HCT116 (cell line): ENCODE measurements at regions not wholly inside any gene's neighbourhood (a gene's known extent, or its start where the extent isn't known, plus 50 kb on each side); places are given as distances from the start of the nearest gene placed in this dataset.

Experiments
- ATAC-seq: fragments of 200-7000 bp; cut with Tn5 transposase; 2 replicates; pipeline ENCODE4 v1.9.1; 2020; ENCODE audit warnings: mild to moderate bottlenecking, moderate library complexity
- BruUV-seq: library from RNA; stranded (reverse); fragments of 400-500 nt; replicated peaks from 2 replicates; lab custom pipeline; 2021; lab: Mats Ljungman, UMichigan
- CTCF ChIA-PET: fragments of 300-600 bp; sonication (Branson Sonifier 250); formaldehyde crosslinking; loops from one replicate; lab custom pipeline; 2021; ENCODE audit warnings: antibody characterized with exemption; lab: Charles Lee
- POLR2A ChIA-PET: fragments of 300-600, 350-600 bp; sonication (Branson Sonifier 250); formaldehyde crosslinking; loops from one replicate; lab custom pipeline; 2021; ENCODE audit warnings: antibody characterized with exemption; lab: Charles Lee
- RAD21 ChIA-PET, 2 experiments: fragments of 300-600 bp; sonication (Branson Sonifier 250); formaldehyde crosslinking; loops; one replicate each; lab custom pipeline; 2023; ENCODE audit warnings: low total read pairs in 2 of 2; ENCODE audit not compliant: uncharacterized antibody in 2 of 2, unreplicated experiment in 2 of 2, low non-redundant PET in 1 of 2; lab: Charles Lee
- DNase-seq: peaks from one replicate; pipeline ENCODE4 v3.0.0-alpha.2; 2010; ENCODE audit warnings: low read depth, low spot score
- H2AFZ ChIP-seq: fragments of 200-600 bp; shearing (Covaris generic), sonication (generic); 2 replicates; pipeline ENCODE4 v1.6.1; 2017; ENCODE audit warnings: low read depth, mixed run types, mixed read lengths, antibody characterized with exemption, low read length; ENCODE audit not compliant: poor library complexity, severe bottlenecking
- H3K27ac ChIP-seq: 2 replicates; pipeline ENCODE4 v1.5.1; 2012; ENCODE audit warnings: low read depth, low read length
- H3K27me3 ChIP-seq: fragments of 200-600 bp; sonication (generic); 2 replicates; pipeline ENCODE4 v1.6.1; 2016; ENCODE audit warnings: mixed run types, low read length, mixed read lengths; ENCODE audit not compliant: insufficient read depth
- H3K36me3 ChIP-seq, 2 experiments: fragments of 200-500 bp in 1 of 2; fragments of 200-600 bp in 1 of 2; sonication (Bioruptor generic) in 1 of 2; sonication (generic) in 1 of 2; 2 replicates each; pipeline versions ENCODE4 v1.5.1 to v1.6.1; 2014 to 2016; ENCODE audit warnings: low read length in 2 of 2, inconsistent platforms in 1 of 2, mixed read lengths in 1 of 2, mixed run types in 1 of 2; ENCODE audit not compliant: insufficient read depth in 2 of 2, control insufficient read depth in 1 of 2
- H3K4me1 ChIP-seq, 2 experiments: fragments of 200-600 bp in 1 of 2; sonication (generic) in 1 of 2; 2 replicates each; pipeline versions ENCODE4 v1.5.1 to v1.6.1; 2012 to 2017; ENCODE audit warnings: low read length in 2 of 2, inconsistent platforms in 1 of 2, mild to moderate bottlenecking in 1 of 2, mixed read lengths in 1 of 2, mixed run types in 1 of 2, moderate library complexity in 1 of 2; ENCODE audit not compliant: insufficient read depth in 2 of 2, control insufficient read depth in 1 of 2
- H3K4me2 ChIP-seq: fragments of 200-600 bp; sonication (generic); 2 replicates; pipeline ENCODE4 v1.6.1; 2017; ENCODE audit warnings: mixed run types, low read length, mixed read lengths
- H3K4me3 ChIP-seq, 2 experiments: fragments of 200-600 bp in 1 of 2; sonication (generic) in 1 of 2; replicated peaks in 1 of 2; 2 replicates each; pipeline ENCODE4 v1.5.1; 2011 to 2016; ENCODE audit warnings: low read length in 2 of 2, control low read depth in 1 of 2, low read depth in 1 of 2, mild to moderate bottlenecking in 1 of 2, mixed read lengths in 1 of 2, mixed run types in 1 of 2
- H3K79me2 ChIP-seq: fragments of 200-600 bp; sonication (generic); 2 replicates; pipeline ENCODE4 v1.6.1; 2017; ENCODE audit warnings: mild to moderate bottlenecking, mixed run types, low read length, moderate library complexity, mixed read lengths; ENCODE audit not compliant: insufficient read depth
- H3K9ac ChIP-seq: fragments of 200-600 bp; sonication (generic); 2 replicates; pipeline ENCODE4 v1.6.1; 2016; ENCODE audit warnings: low read length, mixed read lengths
- H3K9me2 ChIP-seq: fragments of 200-600 bp; sonication (generic), shearing (Covaris generic); 2 replicates; pipeline ENCODE4 v1.6.1; 2017; ENCODE audit warnings: mixed run types, mild to moderate bottlenecking, moderate library complexity; ENCODE audit not compliant: insufficient read depth
- H3K9me3 ChIP-seq, 2 experiments: fragments of 200-500 bp in 1 of 2; fragments of 200-600 bp in 1 of 2; sonication (Bioruptor generic) in 1 of 2; sonication (generic) in 1 of 2; 2 replicates each; pipeline ENCODE4 v1.6.1; 2014 to 2017; ENCODE audit warnings: low read length in 2 of 2, mixed read lengths in 2 of 2, inconsistent platforms in 1 of 2, low read depth in 1 of 2, mild to moderate bottlenecking in 1 of 2, mixed run types in 1 of 2, moderate library complexity in 1 of 2; ENCODE audit not compliant: control insufficient read depth in 1 of 2, insufficient read depth in 1 of 2
- H4K20me1 ChIP-seq: fragments of 200-600 bp; sonication (generic), shearing (Covaris generic); 2 replicates; pipeline ENCODE4 v1.6.1; 2017; ENCODE audit warnings: mixed run types, mild to moderate bottlenecking, moderate library complexity; ENCODE audit not compliant: insufficient read depth
- ATF3 ChIP-seq: IDR thresholded peaks from 2 replicates; pipeline ENCODE4 v1.6.1; 2012
- CBX3 ChIP-seq: IDR thresholded peaks from 2 replicates; pipeline ENCODE4 v1.6.1; 2012; ENCODE audit warnings: low read depth
- CEBPB ChIP-seq: IDR thresholded peaks from 2 replicates; pipeline ENCODE4 v1.6.1; 2012; ENCODE audit warnings: low read depth
- EGR1 ChIP-seq: IDR thresholded peaks from 2 replicates; pipeline ENCODE4 v1.6.1; 2012; ENCODE audit warnings: low read depth
- ELF1 ChIP-seq: IDR thresholded peaks from 2 replicates; pipeline ENCODE4 v1.6.1; 2012; ENCODE audit warnings: low read depth, borderline replicate concordance
- EZH2 ChIP-seq: fragments of 200-600 bp; sonication (generic); IDR thresholded peaks from 2 replicates; pipeline ENCODE4 v1.6.1; 2017; ENCODE audit warnings: antibody characterized with exemption, mixed run types
- FOSL1 ChIP-seq: IDR thresholded peaks from 2 replicates; pipeline ENCODE4 v1.6.1; 2012; ENCODE audit warnings: low read depth
- JUND ChIP-seq: IDR thresholded peaks from 2 replicates; pipeline ENCODE4 v1.6.1; 2012
- POLR2A ChIP-seq: IDR thresholded peaks from 2 replicates; pipeline ENCODE4 v1.7.0; 2011; ENCODE audit warnings: borderline replicate concordance; ENCODE audit not compliant: insufficient read depth, insufficient read length; ENCODE audit errors: extremely low read depth
- POLR2AphosphoS5 ChIP-seq: IDR thresholded peaks from 2 replicates; pipeline ENCODE4 v1.6.1; 2011; ENCODE audit warnings: mild to moderate bottlenecking, low read depth, low read length, moderate library complexity
- RAD21 ChIP-seq: IDR thresholded peaks from 2 replicates; pipeline ENCODE4 v1.6.1; 2012; ENCODE audit warnings: low read depth, mild to moderate bottlenecking
- REST ChIP-seq: IDR thresholded peaks from 2 replicates; pipeline ENCODE4 v1.6.1; 2012; ENCODE audit warnings: low read depth
- SP1 ChIP-seq: IDR thresholded peaks from 2 replicates; pipeline ENCODE4 v1.6.1; 2012; ENCODE audit warnings: low read depth
- SRF ChIP-seq: IDR thresholded peaks from 2 replicates; pipeline ENCODE4 v1.6.1; 2012; ENCODE audit warnings: low read depth
- TCF7L2 ChIP-seq: IDR thresholded peaks from 2 replicates; pipeline ENCODE4 v1.7.0; 2011; ENCODE audit warnings: borderline replicate concordance, inconsistent platforms; ENCODE audit not compliant: insufficient read depth, insufficient read length; ENCODE audit errors: extremely low read depth
- YY1 ChIP-seq: IDR thresholded peaks from 2 replicates; pipeline ENCODE4 v1.6.1; 2011; ENCODE audit warnings: low read length, low read depth, moderate library complexity, mild to moderate bottlenecking; ENCODE audit not compliant: insufficient replicate concordance; ENCODE audit errors: extremely low read depth
- ZFX ChIP-seq: fragments of 450-650 bp; IDR thresholded peaks from 2 replicates; pipeline ENCODE4 v1.6.1; 2017
- ZNF274 ChIP-seq: fragments of 200-500 bp; sonication (Bioruptor generic); IDR thresholded peaks from 2 replicates; pipeline ENCODE4 v1.6.1; 2014; ENCODE audit warnings: mild to moderate bottlenecking, low read depth, low read length, inconsistent platforms
- intact Hi-C: fragments of 100-400 bp; cut with micrococcal nuclease; formaldehyde crosslinking; loops from 2 replicates; pipeline ENCODE4 v1.10.0; 2022
- TF ChIP-seq, protein P1 (sequence below): IDR thresholded peaks from 2 replicates; pipeline ENCODE4 v1.6.1; 2012

GRCh38 chr6:27623103-27623502, 150.2 kb upstream of the ZNF184 start:
- Histone ChIP-seq H2AFZ (no peak overlapping the region), H3K4me3 (no peak overlapping the region), H3K79me2 (no peaks in the 10 kb centered on the region)
- BruUV-seq = no TSS peak
- no peak for ATAC-seq
- TF ChIP-seq SRF = no peak
- no peak for TF ChIP-seq ZFX
- TF ChIP-seq EZH2 = no peak
- no peak for TF ChIP-seq ELF1
- no peak for TF ChIP-seq YY1
- no peak for TF ChIP-seq POLR2A
- no peak for TF ChIP-seq EGR1
- no peak for TF ChIP-seq CEBPB
- no peak for TF ChIP-seq RAD21
- TF ChIP-seq CBX3 = no peak
- TF ChIP-seq, all 23 proteins: peak for 0
- H3K27ac ChIP-seq = no peak overlapping the region
- H3K9me2 ChIP-seq = no peaks in the 10 kb centered on the region
- H3K4me2 ChIP-seq = no peak overlapping the region
- ChIA-PET RAD21 (no interaction called here), POLR2A (interaction anchor here (0.6 kb wide), 1 partner anchor 48 kb away, joined by 3 read pairs; no protein-coding TSS in a partner anchor), CTCF (no interaction called here)
- no peak for DNase-seq
- H3K9me3 ChIP-seq = no peaks in the 10 kb centered on the region
- intact Hi-C loops = no loop called here
- H3K4me1 ChIP-seq = peaks cover 0 to 8% of the 10 kb centered on the region in 2 experiments; a peak in 1 of 4 replicates
- no peaks in the 10 kb centered on the region for H3K36me3 ChIP-seq
- H3K27me3 ChIP-seq = no peaks in the 10 kb centered on the region
- no peak overlapping the region for H3K9ac ChIP-seq
- no peaks in the 10 kb centered on the region for H4K20me1 ChIP-seq

DNA sequence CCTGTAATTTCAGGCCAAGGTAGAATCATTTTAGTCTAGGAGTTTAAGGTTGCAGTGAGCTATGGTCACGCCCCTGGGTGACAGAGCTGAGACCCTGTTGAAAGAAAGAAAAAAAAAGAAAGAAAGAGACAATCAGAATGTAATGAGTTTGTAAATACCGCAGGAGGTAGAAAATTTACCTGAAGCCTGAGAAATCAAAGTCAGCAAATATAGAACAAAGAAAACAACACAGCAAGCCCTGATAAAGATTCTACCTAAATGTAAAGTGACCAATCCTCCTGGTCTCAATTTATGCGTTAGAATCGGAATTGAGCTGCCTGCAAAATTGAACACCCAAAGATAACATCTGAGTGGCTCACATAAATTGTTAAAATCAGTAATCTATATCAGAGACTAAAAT, 146.5 kb upstream of the ZNF184 start:
- H3K9me2 ChIP-seq = no peaks in the 10 kb centered on the region
- H3K4me3 ChIP-seq = no peak overlapping the region
- intact Hi-C loops = loop anchor here (5.0 to 10.0 kb wide), 2 partner anchors 133 to 275 kb away; a partner anchor contains a TSS
- no peak overlapping the region for H3K9ac ChIP-seq
- ATAC-seq (no peak), DNase-seq (no peak)
- no peaks in the 10 kb centered on the region for H3K36me3 ChIP-seq
- CTCF ChIA-PET = interaction anchor here (3.1 kb wide), 1 partner anchor 11 kb away, joined by 18 read pairs; no protein-coding TSS in a partner anchor
- no peaks in the 10 kb centered on the region for H3K27me3 ChIP-seq
- H4K20me1 ChIP-seq = no peaks in the 10 kb centered on the region
- no peak overlapping the region for H3K27ac ChIP-seq
- no peaks in the 10 kb centered on the region for H3K79me2 ChIP-seq
- no TSS peak for BruUV-seq
- POLR2A ChIA-PET = interaction anchor here (0.8 kb wide), 1 partner anchor 180 kb away, joined by 3 read pairs; no protein-coding TSS in a partner anchor
- RAD21 ChIA-PET = no interaction called here
- H3K4me2 ChIP-seq = no peak overlapping the region
- H3K4me1 ChIP-seq = peaks cover 4 to 19% of the 10 kb centered on the region in 2 experiments; a peak in 2 of 4 replicates
- H3K9me3 ChIP-seq = no peaks in the 10 kb centered on the region
- peak overlapping the region; percentile 99 for H2AFZ ChIP-seq
- no peak for TF ChIP-seq ATF3
- no peak for TF ChIP-seq TCF7L2
- TF ChIP-seq YY1 = no peak
- no peak for TF ChIP-seq JUND
- no peak for TF ChIP-seq FOSL1
- no peak for TF ChIP-seq POLR2AphosphoS5
- no peak for TF ChIP-seq CEBPB
- no peak for TF ChIP-seq CBX3
- TF ChIP-seq, protein P1, sequence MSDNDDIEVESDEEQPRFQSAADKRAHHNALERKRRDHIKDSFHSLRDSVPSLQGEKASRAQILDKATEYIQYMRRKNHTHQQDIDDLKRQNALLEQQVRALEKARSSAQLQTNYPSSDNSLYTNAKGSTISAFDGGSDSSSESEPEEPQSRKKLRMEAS = no peak
- no peak for TF ChIP-seq REST
- no peak for TF ChIP-seq ZNF274
- TF ChIP-seq SP1 = no peak
- TF ChIP-seq EZH2 = no peak
